HEK293 (cell line): ENCODE measurements at regions not wholly inside any gene's neighbourhood (a gene's known extent, or its start where the extent isn't known, plus 50 kb on each side); places are given as distances from the start of the nearest gene placed in this dataset.

ENCODE experiments used
- CTCF ChIA-PET: fragments of 350-600 bp; formaldehyde crosslinking; extraction: SDS; loops from one replicate; lab custom pipeline; 2021; ENCODE audit warnings: antibody characterized with exemption; lab: Yijun Ruan, JAX
- POLR2A ChIA-PET: fragments of 300-600 bp; formaldehyde crosslinking; extraction: SDS; loops from one replicate; lab custom pipeline; 2020; ENCODE audit warnings: antibody characterized with exemption, inconsistent platforms; lab: Yijun Ruan, JAX
- H3K27ac ChIP-seq: fragments of 200-500 bp; sonication (Bioruptor generic); 2 replicates; pipeline ENCODE4 v1.5.1; 2014; ENCODE audit warnings: low read depth, low read length, control low read depth, inconsistent platforms; ENCODE audit errors: extremely low read depth
- H3K36me3 ChIP-seq, 2 experiments: fragments of 200-500 bp in 1 of 2; sonication (Bioruptor generic) in 1 of 2; 1 replicate in 1 of 2; 2 replicates in 1 of 2; pipeline ENCODE4 v1.5.1; 2014 to 2017; ENCODE audit warnings: inconsistent platforms in 2 of 2, low read length in 2 of 2; ENCODE audit not compliant: control insufficient read depth in 2 of 2, insufficient read depth in 1 of 2
- H3K4me1 ChIP-seq: fragments of 200-500 bp; sonication (Bioruptor generic); 2 replicates; pipeline ENCODE4 v1.5.1; 2014; ENCODE audit warnings: mild to moderate bottlenecking, low read length, inconsistent platforms; ENCODE audit not compliant: control insufficient read depth, insufficient read depth
- H3K4me3 ChIP-seq: 2 replicates; pipeline ENCODE4 v1.5.1; 2011; ENCODE audit warnings: low read depth, mild to moderate bottlenecking, control low read depth, low read length, moderate library complexity
- H3K9me3 ChIP-seq: fragments of 200-500 bp; sonication (Bioruptor generic); 2 replicates; pipeline ENCODE4 v1.5.1; 2014; ENCODE audit warnings: low read depth, low read length, inconsistent platforms; ENCODE audit not compliant: control insufficient read depth, insufficient read depth
- AEBP2 ChIP-seq: fragments of 450-650 bp; formaldehyde crosslinking; IDR thresholded peaks from 2 replicates; pipeline ENCODE4 v1.5.1; 2016; ENCODE audit warnings: missing biosample characterization, missing genetic modification characterization, borderline replicate concordance
- ATF2 ChIP-seq: fragments of 450-650 bp; formaldehyde crosslinking; IDR thresholded peaks from 2 replicates; pipeline ENCODE4 v1.5.1; 2016; ENCODE audit warnings: missing biosample characterization, missing genetic modification characterization, low read depth
- BCL11A ChIP-seq: fragments of 450-650 bp; formaldehyde crosslinking; IDR thresholded peaks from 2 replicates; pipeline ENCODE4 v1.5.1; 2016; ENCODE audit warnings: low read depth, missing biosample characterization, missing genetic modification characterization
- BCL6B ChIP-seq: fragments of 450-650 bp; formaldehyde crosslinking; IDR thresholded peaks from 2 replicates; pipeline ENCODE4 v1.5.1; 2017; ENCODE audit warnings: missing biosample characterization, missing genetic modification characterization
- YY2 ChIP-seq: fragments of 450-650 bp; formaldehyde crosslinking; IDR thresholded peaks from 2 replicates; pipeline ENCODE4 v1.5.1; 2016; ENCODE audit warnings: missing biosample characterization, missing genetic modification characterization
- ZBTB44 ChIP-seq: fragments of 450-650 bp; IDR thresholded peaks from 2 replicates; pipeline ENCODE4 v1.5.1; 2018; ENCODE audit warnings: missing biosample characterization, mild to moderate bottlenecking, missing genetic modification characterization
- ZNF266 ChIP-seq: fragments of 450-650 bp; formaldehyde crosslinking; IDR thresholded peaks from 2 replicates; pipeline ENCODE4 v1.5.1; 2016; ENCODE audit warnings: missing biosample characterization, missing genetic modification characterization, low read depth
- ZNF510 ChIP-seq: fragments of 450-650 bp; formaldehyde crosslinking; IDR thresholded peaks from 2 replicates; pipeline ENCODE4 v1.5.1; 2018; ENCODE audit warnings: mild to moderate bottlenecking, missing genetic modification characterization, missing biosample characterization; ENCODE audit not compliant: insufficient replicate concordance
- ZNF529 ChIP-seq: fragments of 450-650 bp; formaldehyde crosslinking; IDR thresholded peaks from 2 replicates; pipeline ENCODE4 v1.5.1; 2017; ENCODE audit warnings: missing genetic modification characterization, missing biosample characterization; ENCODE audit not compliant: insufficient replicate concordance
- ZNF558 ChIP-seq: fragments of 450-650 bp; formaldehyde crosslinking; IDR thresholded peaks from 2 replicates; pipeline ENCODE4 v1.5.1; 2016; ENCODE audit warnings: missing biosample characterization, missing genetic modification characterization
- ZNF645 ChIP-seq: fragments of 450-650 bp; formaldehyde crosslinking; IDR thresholded peaks from 2 replicates; pipeline ENCODE4; 2016; ENCODE audit warnings: missing biosample characterization, missing genetic modification characterization
- ZNF830 ChIP-seq: fragments of 450-650 bp; IDR thresholded peaks from 2 replicates; pipeline ENCODE4 v1.5.0; 2018; ENCODE audit warnings: missing biosample characterization, missing genetic modification characterization, low read depth, mild to moderate bottlenecking, moderate library complexity
- ZSCAN16 ChIP-seq: fragments of 450-650 bp; formaldehyde crosslinking; IDR thresholded peaks from 2 replicates; pipeline ENCODE4 v1.5.1; 2016; ENCODE audit warnings: missing biosample characterization, missing genetic modification characterization
- TF ChIP-seq, protein P1 (sequence below): fragments of 450-650 bp; formaldehyde crosslinking; IDR thresholded peaks from 2 replicates; pipeline ENCODE4 v1.5.1; 2016; ENCODE audit warnings: missing biosample characterization, missing genetic modification characterization
- TF ChIP-seq, protein P2 (sequence below): fragments of 450-650 bp; formaldehyde crosslinking; conservative IDR thresholded peaks from 2 replicates; pipeline ENCODE4 v1.5.1; 2016; ENCODE audit warnings: low read depth, missing biosample characterization, missing genetic modification characterization
- TF ChIP-seq, protein P3 (sequence below): fragments of 450-650 bp; formaldehyde crosslinking; IDR thresholded peaks from 2 replicates; pipeline ENCODE4 v1.5.1; 2016; ENCODE audit warnings: missing biosample characterization, missing genetic modification characterization

DNA sequence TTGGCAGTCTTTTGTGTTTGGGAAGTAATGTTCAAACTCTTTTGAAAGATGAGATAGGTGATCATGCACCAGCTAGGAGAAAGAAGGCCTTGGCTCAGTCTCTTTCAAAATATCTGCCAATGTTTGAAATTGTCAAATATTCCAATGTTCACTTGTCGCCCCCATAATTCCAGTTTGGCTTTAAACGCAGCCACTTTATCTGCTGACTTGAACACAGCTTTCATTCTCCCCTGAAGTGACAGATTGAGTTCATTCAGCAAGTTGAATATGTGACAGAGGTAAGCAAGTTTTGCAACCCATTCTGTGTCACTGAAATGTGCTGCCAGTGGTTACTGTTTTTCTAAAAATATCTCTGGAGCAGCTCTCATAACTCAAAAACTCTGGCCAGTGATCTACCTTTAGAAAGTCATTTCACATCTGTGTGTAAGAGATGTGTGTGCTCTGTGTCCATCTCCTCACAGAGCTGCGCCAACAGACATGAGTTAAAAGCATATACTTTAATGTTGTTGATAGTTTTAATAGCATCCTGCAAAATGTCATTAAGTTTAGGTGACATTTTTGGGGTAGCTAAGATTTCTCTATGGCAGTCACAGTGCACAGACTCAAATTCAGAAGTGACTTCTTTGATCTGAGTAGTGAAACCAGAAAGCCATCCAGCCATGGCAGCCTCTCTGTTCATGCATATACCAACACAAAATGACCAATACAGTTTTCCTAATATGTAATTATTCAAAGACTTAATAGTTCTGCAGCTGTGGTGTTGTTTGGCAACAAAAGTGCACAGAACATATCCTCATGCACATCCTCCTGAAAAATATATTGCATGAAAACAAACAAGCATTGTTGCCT, 614.3 kb upstream of the MIS18BP1 start:
- Histone ChIP-seq H3K9me3 (no peaks in the 10 kb centered on the region), H3K4me3 (no peak overlapping the region), H3K27ac (no peak overlapping the region), H3K36me3 (no peaks in the 10 kb centered on the region), H3K4me1 (no peaks in the 10 kb centered on the region)
- ChIA-PET CTCF (no interaction called here), POLR2A (no interaction called here)
- no peak for TF ChIP-seq ZBTB44
- no peak for TF ChIP-seq AEBP2 (tag by site-specific recombination)
- no peak for TF ChIP-seq BCL11A
- no peak for TF ChIP-seq YY2 (tag by site-specific recombination)
- TF ChIP-seq ATF2 = no peak
- TF ChIP-seq ZSCAN16 (tag by site-specific recombination) = no peak
- TF ChIP-seq ZNF529 = no peak
- TF ChIP-seq ZNF510 (tag by site-specific recombination) = no peak
- no peak for TF ChIP-seq BCL6B (tag by site-specific recombination)
- TF ChIP-seq, protein P1, sequence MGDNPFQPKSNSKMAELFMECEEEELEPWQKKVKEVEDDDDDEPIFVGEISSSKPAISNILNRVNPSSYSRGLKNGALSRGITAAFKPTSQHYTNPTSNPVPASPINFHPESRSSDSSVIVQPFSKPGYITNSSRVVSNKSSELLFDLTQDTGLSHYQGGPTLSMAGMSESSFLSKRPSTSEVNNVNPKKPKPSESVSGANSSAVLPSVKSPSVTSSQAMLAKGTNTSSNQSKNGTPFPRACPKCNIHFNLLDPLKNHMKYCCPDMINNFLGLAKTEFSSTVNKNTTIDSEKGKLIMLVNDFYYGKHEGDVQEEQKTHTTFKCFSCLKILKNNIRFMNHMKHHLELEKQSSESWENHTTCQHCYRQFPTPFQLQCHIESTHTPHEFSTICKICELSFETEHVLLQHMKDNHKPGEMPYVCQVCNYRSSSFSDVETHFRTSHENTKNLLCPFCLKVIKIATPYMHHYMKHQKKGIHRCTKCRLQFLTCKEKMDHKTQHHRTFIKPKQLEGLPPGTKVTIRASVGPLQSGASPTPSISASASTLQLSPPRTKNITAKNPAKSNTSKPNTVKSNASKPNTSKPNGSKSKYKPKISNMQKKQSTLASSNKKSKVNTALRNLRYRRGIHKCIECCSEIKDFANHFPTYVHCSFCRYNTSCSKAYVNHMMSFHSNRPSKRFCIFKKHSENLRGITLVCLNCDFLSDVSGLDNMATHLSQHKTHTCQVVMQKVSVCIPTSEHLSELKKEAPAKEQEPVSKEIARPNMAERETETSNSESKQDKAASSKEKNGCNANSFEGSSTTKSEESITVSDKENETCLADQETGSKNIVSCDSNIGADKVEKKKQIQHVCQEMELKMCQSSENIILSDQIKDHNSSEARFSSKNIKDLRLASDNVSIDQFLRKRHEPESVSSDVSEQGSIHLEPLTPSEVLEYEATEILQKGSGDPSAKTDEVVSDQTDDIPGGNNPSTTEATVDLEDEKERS (tag by site-specific recombination) = no peak
- TF ChIP-seq, protein P2, sequence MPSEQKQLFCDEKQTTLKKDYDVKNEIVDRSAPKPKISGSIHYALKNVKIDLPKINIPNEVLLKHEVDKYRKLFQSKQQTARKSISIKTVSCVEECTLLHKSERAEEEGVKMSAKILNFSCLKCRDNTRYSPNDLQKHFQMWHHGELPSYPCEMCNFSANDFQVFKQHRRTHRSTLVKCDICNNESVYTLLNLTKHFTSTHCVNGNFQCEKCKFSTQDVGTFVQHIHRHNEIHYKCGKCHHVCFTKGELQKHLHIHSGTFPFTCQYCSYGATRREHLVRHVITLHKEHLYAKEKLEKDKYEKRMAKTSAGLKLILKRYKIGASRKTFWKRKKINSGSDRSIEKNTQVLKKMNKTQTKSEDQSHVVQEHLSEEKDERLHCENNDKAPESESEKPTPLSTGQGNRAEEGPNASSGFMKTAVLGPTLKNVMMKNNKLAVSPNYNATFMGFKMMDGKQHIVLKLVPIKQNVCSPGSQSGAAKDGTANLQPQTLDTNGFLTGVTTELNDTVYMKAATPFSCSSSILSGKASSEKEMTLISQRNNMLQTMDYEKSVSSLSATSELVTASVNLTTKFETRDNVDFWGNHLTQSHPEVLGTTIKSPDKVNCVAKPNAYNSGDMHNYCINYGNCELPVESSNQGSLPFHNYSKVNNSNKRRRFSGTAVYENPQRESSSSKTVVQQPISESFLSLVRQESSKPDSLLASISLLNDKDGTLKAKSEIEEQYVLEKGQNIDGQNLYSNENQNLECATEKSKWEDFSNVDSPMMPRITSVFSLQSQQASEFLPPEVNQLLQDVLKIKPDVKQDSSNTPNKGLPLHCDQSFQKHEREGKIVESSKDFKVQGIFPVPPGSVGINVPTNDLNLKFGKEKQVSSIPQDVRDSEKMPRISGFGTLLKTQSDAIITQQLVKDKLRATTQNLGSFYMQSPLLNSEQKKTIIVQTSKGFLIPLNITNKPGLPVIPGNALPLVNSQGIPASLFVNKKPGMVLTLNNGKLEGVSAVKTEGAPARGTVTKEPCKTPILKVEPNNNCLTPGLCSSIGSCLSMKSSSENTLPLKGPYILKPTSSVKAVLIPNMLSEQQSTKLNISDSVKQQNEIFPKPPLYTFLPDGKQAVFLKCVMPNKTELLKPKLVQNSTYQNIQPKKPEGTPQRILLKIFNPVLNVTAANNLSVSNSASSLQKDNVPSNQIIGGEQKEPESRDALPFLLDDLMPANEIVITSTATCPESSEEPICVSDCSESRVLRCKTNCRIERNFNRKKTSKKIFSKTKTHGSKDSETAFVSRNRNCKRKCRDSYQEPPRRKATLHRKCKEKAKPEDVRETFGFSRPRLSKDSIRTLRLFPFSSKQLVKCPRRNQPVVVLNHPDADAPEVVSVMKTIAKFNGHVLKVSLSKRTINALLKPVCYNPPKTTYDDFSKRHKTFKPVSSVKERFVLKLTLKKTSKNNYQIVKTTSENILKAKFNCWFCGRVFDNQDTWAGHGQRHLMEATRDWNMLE (tag by site-specific recombination) = no peak
- no peak for TF ChIP-seq ZNF830
- TF ChIP-seq ZNF645 = no peak
- TF ChIP-seq ZNF266 (tag by site-specific recombination) = no peak
- no peak for TF ChIP-seq ZNF558
- TF ChIP-seq, protein P3, sequence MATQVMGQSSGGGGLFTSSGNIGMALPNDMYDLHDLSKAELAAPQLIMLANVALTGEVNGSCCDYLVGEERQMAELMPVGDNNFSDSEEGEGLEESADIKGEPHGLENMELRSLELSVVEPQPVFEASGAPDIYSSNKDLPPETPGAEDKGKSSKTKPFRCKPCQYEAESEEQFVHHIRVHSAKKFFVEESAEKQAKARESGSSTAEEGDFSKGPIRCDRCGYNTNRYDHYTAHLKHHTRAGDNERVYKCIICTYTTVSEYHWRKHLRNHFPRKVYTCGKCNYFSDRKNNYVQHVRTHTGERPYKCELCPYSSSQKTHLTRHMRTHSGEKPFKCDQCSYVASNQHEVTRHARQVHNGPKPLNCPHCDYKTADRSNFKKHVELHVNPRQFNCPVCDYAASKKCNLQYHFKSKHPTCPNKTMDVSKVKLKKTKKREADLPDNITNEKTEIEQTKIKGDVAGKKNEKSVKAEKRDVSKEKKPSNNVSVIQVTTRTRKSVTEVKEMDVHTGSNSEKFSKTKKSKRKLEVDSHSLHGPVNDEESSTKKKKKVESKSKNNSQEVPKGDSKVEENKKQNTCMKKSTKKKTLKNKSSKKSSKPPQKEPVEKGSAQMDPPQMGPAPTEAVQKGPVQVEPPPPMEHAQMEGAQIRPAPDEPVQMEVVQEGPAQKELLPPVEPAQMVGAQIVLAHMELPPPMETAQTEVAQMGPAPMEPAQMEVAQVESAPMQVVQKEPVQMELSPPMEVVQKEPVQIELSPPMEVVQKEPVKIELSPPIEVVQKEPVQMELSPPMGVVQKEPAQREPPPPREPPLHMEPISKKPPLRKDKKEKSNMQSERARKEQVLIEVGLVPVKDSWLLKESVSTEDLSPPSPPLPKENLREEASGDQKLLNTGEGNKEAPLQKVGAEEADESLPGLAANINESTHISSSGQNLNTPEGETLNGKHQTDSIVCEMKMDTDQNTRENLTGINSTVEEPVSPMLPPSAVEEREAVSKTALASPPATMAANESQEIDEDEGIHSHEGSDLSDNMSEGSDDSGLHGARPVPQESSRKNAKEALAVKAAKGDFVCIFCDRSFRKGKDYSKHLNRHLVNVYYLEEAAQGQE (tag by site-specific recombination) = no peak
